ENCODE measurements at regions not wholly inside any gene's neighbourhood (a gene's known extent, or its start where the extent isn't known, plus 50 kb on each side); places are given as distances from the start of the nearest gene placed in this dataset.
A peak's percentile ranks its signal among the peaks of the same experiment; 100 is the strongest.

GRCh38 chr19:32189956-32190706, 155.3 kb upstream of the ZNF507 start:
- no peak for DNase-seq

GRCh38 chr19:32191921-32192320, 153.5 kb upstream of the ZNF507 start:
- DNase-seq: no peak

- no peak for DNase-seq
Measured at GRCh38 chr19:32195706-32196610, 149.5 kb upstream of the ZNF507 start.

- DNase-seq: no peak
Measured at GRCh38 chr19:32196690-32197420, 148.6 kb upstream of the ZNF507 start.

- DNase-seq: no peak
Measured at GRCh38 chr19:32197896-32198882, 147.2 kb upstream of the ZNF507 start.

GRCh38 chr19:32199501-32200040, 145.8 kb upstream of the ZNF507 start:
- DNase-seq: no peak

- DNase-seq: no peak
Measured at GRCh38 chr19:32200312-32201038, 144.9 kb upstream of the ZNF507 start.

GRCh38 chr19:32201211-32201610, 144.2 kb upstream of the ZNF507 start:
- no peak for DNase-seq

GRCh38 chr19:32201636-32202051, 143.8 kb upstream of the ZNF507 start:
- peak in 1 of 2 donors; percentile 8 for DNase-seq

- no peak for DNase-seq
Measured at GRCh38 chr19:32202244-32202643, 143.2 kb upstream of the ZNF507 start.

- no peak for DNase-seq
Measured at GRCh38 chr19:32203161-32203560, 142.2 kb upstream of the ZNF507 start.

- DNase-seq: no peak
Measured at GRCh38 chr19:32206065-32206464, 139.3 kb upstream of the ZNF507 start.

- no peak for DNase-seq
Measured at GRCh38 chr19:32208060-32208459, 137.3 kb upstream of the ZNF507 start.

GRCh38 chr19:32219392-32219791, 126.0 kb upstream of the ZNF507 start:
- no peak for DNase-seq

GRCh38 chr19:32219881-32220472, 125.4 kb upstream of the ZNF507 start:
- no peak for DNase-seq

GRCh38 chr19:32220951-32221350, 124.5 kb upstream of the ZNF507 start:
- no peak for DNase-seq

GRCh38 chr19:32222556-32222955, 122.9 kb upstream of the ZNF507 start:
- no peak for DNase-seq

- DNase-seq: no peak
Measured at GRCh38 chr19:32223106-32223505, 122.3 kb upstream of the ZNF507 start.

GRCh38 chr19:32223595-32224370, 121.6 kb upstream of the ZNF507 start:
- DNase-seq: no peak

Data from inflammatory macrophage (primary cell).